ENCODE measurements at regions not wholly inside any gene's neighbourhood (a gene's known extent, or its start where the extent isn't known, plus 50 kb on each side); places are given as distances from the start of the nearest gene placed in this dataset.

DNA sequence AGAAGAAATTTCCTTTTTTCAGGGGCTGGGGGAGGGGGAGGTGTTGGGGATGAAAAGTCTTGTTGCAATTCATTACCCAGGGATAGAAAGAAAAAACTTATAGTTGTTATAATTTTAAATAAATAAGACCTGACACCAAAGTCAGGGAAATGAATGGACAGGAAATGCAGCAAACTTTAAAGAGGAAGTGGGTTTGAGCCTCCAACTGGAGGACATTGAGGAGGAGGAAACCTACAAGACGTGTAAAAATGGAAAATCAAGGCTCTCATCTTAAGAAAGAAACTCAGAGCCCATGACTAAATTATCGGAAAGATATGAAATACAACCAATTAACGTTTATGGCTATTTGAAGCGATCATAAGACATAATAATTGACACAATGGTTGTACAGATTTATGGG lies 54.4 kb downstream of the NIBAN1 start:
- H3K27me3 ChIP-seq (ENCODE audit: low read length) = no peaks in the 10 kb centered on the region
- no peaks in the 10 kb centered on the region for H3K79me2 ChIP-seq (ENCODE audit: low read length)
- intact Hi-C loops (cut with micrococcal nuclease) = loop anchor here (5.0 kb wide), 1 partner anchor 47 kb away; no protein-coding TSS in a partner anchor
- H3K9me2 ChIP-seq (replicated peaks; ENCODE audit: low read length) = no peaks in the 10 kb centered on the region
- no peaks in the 10 kb centered on the region for H3K9me3 ChIP-seq (ENCODE audit: low read length)
- ChIA-PET POLR2A (ENCODE audit: unreplicated experiment) (no interaction called here), CTCF (no interaction called here)
- H3K27ac ChIP-seq (ENCODE audit: low read length) = no peak overlapping the region
- no peak for ATAC-seq
- H3K4me2 ChIP-seq (ENCODE audit: low read length) = no peak overlapping the region
- no peaks in the 10 kb centered on the region for H3K36me3 ChIP-seq (ENCODE audit: low read depth, low read length)
- no peak overlapping the region for H3K9ac ChIP-seq (ENCODE audit: low read length)
- no peak overlapping the region for H2AFZ ChIP-seq (ENCODE audit: low read length)
- no peaks in the 10 kb centered on the region for H3K4me1 ChIP-seq (ENCODE audit: insufficient read depth, low read length)
- no peak overlapping the region for H3K4me3 ChIP-seq (ENCODE audit: low read length)
- no peaks in the 10 kb centered on the region for H3F3A ChIP-seq (ENCODE audit: low read length, unreplicated experiment)
- no peak for DNase-seq
- BruUV-seq (replicated peaks) = no TSS peak
- H4K20me1 ChIP-seq (ENCODE audit: low read length) = no peaks in the 10 kb centered on the region
- no peak for TF ChIP-seq EZH2 (IDR thresholded peaks at IDR 0.05; ENCODE audit: low read length, unreplicated experiment)
- no peak for TF ChIP-seq EZH2phosphoT487 (IDR thresholded peaks at IDR 0.05; ENCODE audit: borderline replicate concordance, low read length)
- TF ChIP-seq, protein P1, sequence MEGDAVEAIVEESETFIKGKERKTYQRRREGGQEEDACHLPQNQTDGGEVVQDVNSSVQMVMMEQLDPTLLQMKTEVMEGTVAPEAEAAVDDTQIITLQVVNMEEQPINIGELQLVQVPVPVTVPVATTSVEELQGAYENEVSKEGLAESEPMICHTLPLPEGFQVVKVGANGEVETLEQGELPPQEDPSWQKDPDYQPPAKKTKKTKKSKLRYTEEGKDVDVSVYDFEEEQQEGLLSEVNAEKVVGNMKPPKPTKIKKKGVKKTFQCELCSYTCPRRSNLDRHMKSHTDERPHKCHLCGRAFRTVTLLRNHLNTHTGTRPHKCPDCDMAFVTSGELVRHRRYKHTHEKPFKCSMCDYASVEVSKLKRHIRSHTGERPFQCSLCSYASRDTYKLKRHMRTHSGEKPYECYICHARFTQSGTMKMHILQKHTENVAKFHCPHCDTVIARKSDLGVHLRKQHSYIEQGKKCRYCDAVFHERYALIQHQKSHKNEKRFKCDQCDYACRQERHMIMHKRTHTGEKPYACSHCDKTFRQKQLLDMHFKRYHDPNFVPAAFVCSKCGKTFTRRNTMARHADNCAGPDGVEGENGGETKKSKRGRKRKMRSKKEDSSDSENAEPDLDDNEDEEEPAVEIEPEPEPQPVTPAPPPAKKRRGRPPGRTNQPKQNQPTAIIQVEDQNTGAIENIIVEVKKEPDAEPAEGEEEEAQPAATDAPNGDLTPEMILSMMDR (conservative IDR thresholded peaks at IDR 0.05; ENCODE audit: low read depth, low read length) = no peak

DNA sequence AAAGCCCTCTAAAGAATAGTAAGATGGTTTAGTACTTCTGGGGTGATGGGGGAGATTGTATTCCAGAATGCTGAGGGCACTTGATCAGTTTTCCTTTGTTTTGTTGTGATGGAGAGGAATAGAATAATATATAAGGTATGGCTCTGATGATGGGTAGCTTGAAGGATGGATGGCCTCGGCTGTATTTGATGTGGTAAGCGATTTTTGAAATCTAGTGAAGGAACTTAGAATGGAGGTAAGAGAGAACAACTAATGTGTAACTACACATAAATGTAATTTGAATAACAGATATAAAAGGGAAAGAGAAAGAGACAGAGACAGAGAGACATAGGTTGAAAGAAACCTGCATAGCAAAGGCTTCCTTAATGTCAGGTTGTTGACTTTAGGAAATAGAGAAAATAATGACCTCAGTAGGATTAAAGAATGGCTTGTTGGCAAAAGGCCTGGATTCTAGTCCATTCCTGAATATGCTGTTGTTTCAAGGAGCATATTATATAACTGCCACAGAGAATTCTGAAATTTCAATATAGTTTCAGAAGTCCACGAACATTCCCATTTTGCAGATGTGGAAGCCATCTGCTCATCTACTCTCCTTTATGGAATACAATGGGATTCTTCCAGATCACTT lies 58.7 kb downstream of the NIBAN1 start:
- Histone ChIP-seq H3K4me2 (ENCODE audit: low read length) (no peak overlapping the region), H3K27ac (ENCODE audit: low read length) (no peak overlapping the region), H3K79me2 (ENCODE audit: low read length) (no peaks in the 10 kb centered on the region), H3K4me3 (ENCODE audit: low read length) (no peak overlapping the region), H2AFZ (ENCODE audit: low read length) (no peak overlapping the region), H3F3A (ENCODE audit: low read length, unreplicated experiment) (no peaks in the 10 kb centered on the region), H3K4me1 (ENCODE audit: insufficient read depth, low read length) (no peaks in the 10 kb centered on the region), H3K9me2 (replicated peaks; ENCODE audit: low read length) (no peaks in the 10 kb centered on the region), H4K20me1 (ENCODE audit: low read length) (no peaks in the 10 kb centered on the region), H3K27me3 (ENCODE audit: low read length) (no peaks in the 10 kb centered on the region), H3K36me3 (ENCODE audit: low read depth, low read length) (no peaks in the 10 kb centered on the region), H3K9me3 (ENCODE audit: low read length) (no peaks in the 10 kb centered on the region), H3K9ac (ENCODE audit: low read length) (no peak overlapping the region)
- ATAC-seq (no peak), DNase-seq (no peak)
- CTCF ChIA-PET = no interaction called here
- BruUV-seq (replicated peaks) = no TSS peak
- TF ChIP-seq EZH2 (IDR thresholded peaks at IDR 0.05; ENCODE audit: low read length, unreplicated experiment) (no peak), EZH2phosphoT487 (IDR thresholded peaks at IDR 0.05; ENCODE audit: borderline replicate concordance, low read length) (no peak)
- TF ChIP-seq, protein P1 (conservative IDR thresholded peaks at IDR 0.05; ENCODE audit: low read depth, low read length) = no peak
- intact Hi-C loops (cut with micrococcal nuclease) = loop anchor here (5.0 kb wide), 1 partner anchor 52 kb away; no protein-coding TSS in a partner anchor
- POLR2A ChIA-PET (ENCODE audit: unreplicated experiment) = no interaction called here

DNA sequence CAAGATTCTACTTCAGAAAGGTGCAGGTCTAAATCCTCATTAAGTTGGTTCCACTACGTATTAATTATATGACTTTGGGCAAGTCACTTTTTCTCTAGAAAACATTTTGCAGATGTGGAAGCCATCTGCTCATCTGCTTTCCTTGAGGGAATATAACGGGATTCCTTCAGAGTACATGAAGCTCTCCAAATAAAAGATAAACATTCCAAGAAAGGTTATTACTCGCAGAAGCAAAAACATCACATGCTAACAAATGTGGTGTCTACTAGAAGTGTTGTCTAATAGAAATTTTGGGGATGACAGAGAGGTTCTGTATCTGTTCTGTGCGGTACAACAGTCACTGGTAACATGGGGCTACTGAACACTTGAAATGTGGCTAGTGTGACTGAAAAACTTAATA lies 60.2 kb downstream of the NIBAN1 start:
- Histone ChIP-seq H4K20me1 (ENCODE audit: low read length) (no peaks in the 10 kb centered on the region), H3K27me3 (ENCODE audit: low read length) (no peaks in the 10 kb centered on the region), H3K9me3 (ENCODE audit: low read length) (no peaks in the 10 kb centered on the region), H3K27ac (ENCODE audit: low read length) (no peak overlapping the region), H3K4me1 (ENCODE audit: insufficient read depth, low read length) (no peaks in the 10 kb centered on the region), H2AFZ (ENCODE audit: low read length) (no peak overlapping the region), H3K4me3 (ENCODE audit: low read length) (no peak overlapping the region), H3K4me2 (ENCODE audit: low read length) (no peak overlapping the region), H3K9ac (ENCODE audit: low read length) (no peak overlapping the region), H3K79me2 (ENCODE audit: low read length) (no peaks in the 10 kb centered on the region), H3K36me3 (ENCODE audit: low read depth, low read length) (no peaks in the 10 kb centered on the region), H3K9me2 (replicated peaks; ENCODE audit: low read length) (no peaks in the 10 kb centered on the region), H3F3A (ENCODE audit: low read length, unreplicated experiment) (no peaks in the 10 kb centered on the region)
- ATAC-seq (no peak), DNase-seq (no peak)
- ChIA-PET POLR2A (ENCODE audit: unreplicated experiment) (no interaction called here), CTCF (no interaction called here)
- TF ChIP-seq, protein P1 (conservative IDR thresholded peaks at IDR 0.05; ENCODE audit: low read depth, low read length) = no peak
- TF ChIP-seq EZH2phosphoT487 (IDR thresholded peaks at IDR 0.05; ENCODE audit: borderline replicate concordance, low read length) = no peak
- no peak for TF ChIP-seq EZH2 (IDR thresholded peaks at IDR 0.05; ENCODE audit: low read length, unreplicated experiment)
- BruUV-seq (replicated peaks) = no TSS peak
- intact Hi-C loops (cut with micrococcal nuclease) = no loop called here
